Glutamatergic neuron (in vitro differentiated cells): ENCODE measurements at regions not wholly inside any gene's neighbourhood (a gene's known extent, or its start where the extent isn't known, plus 50 kb on each side); places are given as distances from the start of the nearest gene placed in this dataset.
A peak's percentile ranks its signal among the peaks of the same experiment; 100 is the strongest.

Experiments
- DNase-seq: peaks from one replicate; pipeline ENCODE4 v3.0.0; 2022
- H3K27ac Mint-ChIP-seq: one replicate; pipeline ENCODE4 v1.8.0; 2020; ENCODE audit warnings: mild to moderate bottlenecking, mixed read lengths, inconsistent platforms; ENCODE audit not compliant: unreplicated experiment
- H3K27me3 Mint-ChIP-seq: one replicate; pipeline ENCODE4 v1.8.0; 2020; ENCODE audit warnings: mild to moderate bottlenecking, moderate library complexity, mixed read lengths, inconsistent platforms; ENCODE audit not compliant: unreplicated experiment
- H3K36me3 Mint-ChIP-seq: one replicate; pipeline ENCODE4 v1.8.0; 2020; ENCODE audit warnings: mild to moderate bottlenecking, mixed read lengths, inconsistent platforms; ENCODE audit not compliant: unreplicated experiment
- H3K4me1 Mint-ChIP-seq: one replicate; pipeline ENCODE4 v1.8.0; 2020; ENCODE audit warnings: mild to moderate bottlenecking, low read depth, mixed read lengths, inconsistent platforms; ENCODE audit not compliant: unreplicated experiment
- H3K4me3 Mint-ChIP-seq: one replicate; pipeline ENCODE4 v1.8.0; 2020; ENCODE audit warnings: mild to moderate bottlenecking, mixed read lengths, inconsistent platforms; ENCODE audit not compliant: unreplicated experiment
- H3K9me3 Mint-ChIP-seq: one replicate; pipeline ENCODE4 v1.8.0; 2020; ENCODE audit warnings: mild to moderate bottlenecking, moderate library complexity, mixed read lengths, inconsistent platforms; ENCODE audit not compliant: unreplicated experiment
- TF ChIP-seq, protein P1 (sequence below): fragments of 200-600 bp; sonication (generic); IDR thresholded peaks from one replicate; pipeline ENCODE4 v1.5.0; 2021; ENCODE audit not compliant: partially characterized antibody, unreplicated experiment

DNA sequence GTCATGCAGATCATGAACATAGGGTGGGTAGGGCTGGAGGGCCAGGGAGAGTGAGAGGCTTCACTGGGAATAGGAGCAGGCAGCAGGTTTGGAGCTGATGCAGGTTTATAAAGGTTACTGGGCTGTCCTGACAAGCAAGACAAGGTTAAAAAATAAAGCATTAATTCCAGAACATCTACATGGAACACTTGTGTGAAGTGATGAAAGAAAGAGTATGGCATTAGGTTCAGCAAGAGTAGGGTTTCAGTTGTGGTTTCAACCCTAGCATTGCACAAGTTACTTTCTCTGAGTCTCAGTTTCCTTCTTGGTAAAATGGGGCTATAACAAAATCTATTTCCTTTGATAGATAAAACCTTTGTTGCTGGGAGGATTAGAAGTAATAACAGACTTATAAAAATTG is 114.6 kb upstream of the SESN3 start:
- no peak overlapping the region for H3K4me3 Mint-ChIP-seq

DNA sequence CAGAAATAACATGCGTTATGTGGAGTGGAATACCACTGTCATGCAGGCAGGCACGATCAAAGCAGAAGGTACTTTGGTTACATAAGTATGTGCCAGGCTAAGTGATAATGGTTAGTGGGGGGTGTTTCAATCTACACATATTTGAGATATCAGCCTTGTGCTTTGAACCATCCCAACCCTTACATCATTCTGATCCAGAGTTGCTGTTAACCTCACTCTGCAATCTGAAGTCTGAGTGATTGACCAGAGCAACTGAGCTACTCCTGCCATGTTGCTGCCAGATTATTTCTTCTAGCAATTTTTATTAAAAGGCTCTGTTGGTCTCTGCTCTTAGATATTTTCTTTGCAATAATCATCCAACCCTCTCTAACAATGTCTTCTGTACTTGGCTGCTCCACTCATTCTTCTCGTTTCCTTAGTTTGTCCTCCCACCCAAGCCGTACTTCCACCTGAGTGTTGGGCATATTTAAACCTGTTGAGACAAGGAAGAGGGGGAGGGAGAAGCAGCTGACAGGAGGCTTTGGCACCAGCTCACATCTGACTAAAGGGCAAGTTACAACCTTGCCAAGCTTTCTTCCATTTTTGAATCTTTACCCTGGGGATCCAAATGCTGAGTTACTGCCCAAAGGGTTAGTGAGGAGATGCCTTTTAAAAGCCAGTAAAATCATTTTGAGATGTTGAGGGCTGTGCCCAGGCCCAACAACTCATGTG is 114.1 kb upstream of the SESN3 start:
- H3K9me3 Mint-ChIP-seq, result peaks cover 9% of the 10 kb centered on the region
- TF ChIP-seq, protein P1, sequence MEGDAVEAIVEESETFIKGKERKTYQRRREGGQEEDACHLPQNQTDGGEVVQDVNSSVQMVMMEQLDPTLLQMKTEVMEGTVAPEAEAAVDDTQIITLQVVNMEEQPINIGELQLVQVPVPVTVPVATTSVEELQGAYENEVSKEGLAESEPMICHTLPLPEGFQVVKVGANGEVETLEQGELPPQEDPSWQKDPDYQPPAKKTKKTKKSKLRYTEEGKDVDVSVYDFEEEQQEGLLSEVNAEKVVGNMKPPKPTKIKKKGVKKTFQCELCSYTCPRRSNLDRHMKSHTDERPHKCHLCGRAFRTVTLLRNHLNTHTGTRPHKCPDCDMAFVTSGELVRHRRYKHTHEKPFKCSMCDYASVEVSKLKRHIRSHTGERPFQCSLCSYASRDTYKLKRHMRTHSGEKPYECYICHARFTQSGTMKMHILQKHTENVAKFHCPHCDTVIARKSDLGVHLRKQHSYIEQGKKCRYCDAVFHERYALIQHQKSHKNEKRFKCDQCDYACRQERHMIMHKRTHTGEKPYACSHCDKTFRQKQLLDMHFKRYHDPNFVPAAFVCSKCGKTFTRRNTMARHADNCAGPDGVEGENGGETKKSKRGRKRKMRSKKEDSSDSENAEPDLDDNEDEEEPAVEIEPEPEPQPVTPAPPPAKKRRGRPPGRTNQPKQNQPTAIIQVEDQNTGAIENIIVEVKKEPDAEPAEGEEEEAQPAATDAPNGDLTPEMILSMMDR, result no peak

More for the DNA sequence above, 114.6 kb upstream of the SESN3 start:
- H3K36me3 Mint-ChIP-seq, result peaks cover 12% of the 10 kb centered on the region
- H3K9me3 Mint-ChIP-seq, result peaks cover 9% of the 10 kb centered on the region
- H3K4me1 Mint-ChIP-seq, result peaks cover 23% of the 10 kb centered on the region
- no peak overlapping the region for H3K27ac Mint-ChIP-seq
- H3K27me3 Mint-ChIP-seq, result peaks cover 5% of the 10 kb centered on the region
- TF ChIP-seq, protein P1, result no peak
- DNase-seq, result no peak

DNA sequence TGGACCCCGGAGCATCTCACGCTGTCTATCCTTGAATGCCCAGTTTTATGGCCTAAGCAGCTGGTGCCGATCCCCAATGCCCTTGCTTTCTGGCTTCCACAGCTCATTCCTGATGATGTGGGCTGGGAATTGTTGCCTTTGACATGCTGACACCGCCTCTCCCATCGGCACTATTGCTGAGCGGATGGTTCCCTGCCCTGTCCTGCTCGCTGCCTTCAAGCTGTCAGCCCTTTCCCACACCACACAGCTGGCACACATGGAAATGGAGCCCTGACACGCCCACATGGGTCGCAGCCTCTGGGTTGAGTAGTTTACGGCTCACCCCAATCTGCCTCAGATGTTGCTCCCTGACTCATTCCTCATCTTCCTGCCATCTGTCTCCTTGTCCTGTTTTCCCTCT is 110.2 kb upstream of the SESN3 start:
- peak; percentile 87 for DNase-seq
- H3K27ac Mint-ChIP-seq, result peak overlapping the region; percentile 89
- H3K4me3 Mint-ChIP-seq, result peak overlapping the region; percentile 59
- peaks cover 5% of the 10 kb centered on the region for H3K27me3 Mint-ChIP-seq
- TF ChIP-seq, protein P1, result no peak
- H3K4me1 Mint-ChIP-seq, result peaks cover 34% of the 10 kb centered on the region
- peaks cover 9% of the 10 kb centered on the region for H3K9me3 Mint-ChIP-seq
- no peaks in the 10 kb centered on the region for H3K36me3 Mint-ChIP-seq

More for the DNA sequence above, 114.1 kb upstream of the SESN3 start:
- DNase-seq, result no peak
- H3K4me1 Mint-ChIP-seq, result peaks cover 29% of the 10 kb centered on the region
- peaks cover 12% of the 10 kb centered on the region for H3K36me3 Mint-ChIP-seq
- H3K27ac Mint-ChIP-seq, result no peak overlapping the region
- peaks cover 5% of the 10 kb centered on the region for H3K27me3 Mint-ChIP-seq
- H3K4me3 Mint-ChIP-seq, result no peak overlapping the region

DNA sequence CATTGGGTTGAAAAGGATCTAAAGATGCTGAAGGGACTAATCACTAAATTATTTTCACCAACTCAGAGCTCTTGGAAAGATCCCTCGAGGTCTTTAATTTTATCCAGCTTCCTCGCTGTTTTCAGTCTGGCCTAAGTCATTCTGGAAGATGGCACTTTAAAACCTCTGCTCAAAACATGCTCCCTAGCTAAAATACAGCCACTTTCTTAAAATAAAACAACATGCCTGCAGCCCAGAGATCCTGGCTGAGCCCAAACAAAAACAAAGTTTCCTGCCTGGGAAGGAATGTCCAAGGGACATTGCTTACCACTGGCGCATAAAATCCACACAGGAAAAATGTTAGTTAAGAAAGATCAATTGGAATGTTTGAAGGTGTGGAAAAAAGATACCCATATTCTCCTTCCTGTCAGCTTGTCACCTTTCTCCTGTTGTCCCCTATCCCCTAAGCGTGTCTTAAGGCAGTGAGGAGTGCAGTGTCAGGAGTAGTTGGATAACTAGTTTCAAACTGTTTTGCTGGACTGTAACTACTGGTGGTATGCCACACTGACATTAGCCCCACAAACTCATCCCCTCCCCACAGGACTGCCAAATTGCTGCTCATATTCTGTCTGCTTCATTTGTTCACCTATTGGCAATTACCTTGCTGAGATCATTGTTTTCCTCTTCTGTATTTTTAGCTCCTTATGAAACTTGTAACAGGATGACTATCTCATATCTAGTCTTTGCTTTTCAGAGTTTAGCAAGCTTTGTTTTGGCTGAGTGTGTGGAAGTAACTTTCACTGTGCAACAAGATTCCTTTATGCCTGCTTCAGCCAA is 108.3 kb upstream of the SESN3 start:
- Mint-ChIP-seq H3K27me3 (peaks cover 5% of the 10 kb centered on the region), H3K36me3 (no peaks in the 10 kb centered on the region), H3K4me1 (peaks cover 43% of the 10 kb centered on the region), H3K27ac (no peak overlapping the region), H3K9me3 (peaks cover 9% of the 10 kb centered on the region), H3K4me3 (no peak overlapping the region)
- TF ChIP-seq, protein P1, result no peak
- DNase-seq, result no peak

DNA sequence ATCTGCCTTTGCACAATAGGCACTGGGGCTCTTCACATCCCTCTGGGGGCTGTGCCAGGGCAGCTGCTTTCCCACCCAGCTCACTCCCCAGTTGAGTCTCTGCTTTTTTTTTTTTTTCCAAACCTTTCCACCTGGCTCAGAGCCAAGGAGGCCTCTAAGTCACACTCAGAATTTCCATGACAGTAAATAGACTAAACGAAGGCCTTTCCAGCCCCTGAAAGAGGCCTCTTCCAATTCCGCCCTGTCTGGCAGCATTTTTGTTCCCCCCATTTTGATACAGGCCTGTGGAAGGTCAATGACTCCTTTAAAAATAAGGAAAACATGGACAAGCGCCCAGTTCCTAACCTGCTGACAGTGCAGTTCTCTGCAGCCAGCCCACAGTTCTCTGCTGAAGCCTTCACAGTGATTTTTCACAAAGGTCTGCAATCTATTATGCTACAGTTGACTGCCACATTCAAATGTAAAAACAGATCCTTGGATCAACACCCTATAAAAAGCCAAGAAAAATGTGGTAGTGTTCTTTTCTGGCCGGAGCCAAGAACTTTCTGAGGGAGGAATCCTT is 107.5 kb upstream of the SESN3 start:
- peaks cover 5% of the 10 kb centered on the region for H3K27me3 Mint-ChIP-seq
- TF ChIP-seq, protein P1, result no peak
- DNase-seq, result no peak
- H3K4me1 Mint-ChIP-seq, result peaks cover 48% of the 10 kb centered on the region
- H3K9me3 Mint-ChIP-seq, result peaks cover 10% of the 10 kb centered on the region
- no peaks in the 10 kb centered on the region for H3K36me3 Mint-ChIP-seq
- no peak overlapping the region for H3K27ac Mint-ChIP-seq
- no peak overlapping the region for H3K4me3 Mint-ChIP-seq
